ENCODE measurements at regions not wholly inside any gene's neighbourhood (a gene's known extent, or its start where the extent isn't known, plus 50 kb on each side); places are given as distances from the start of the nearest gene placed in this dataset.

- TF ChIP-seq POLR2A (IDR thresholded peaks at IDR 0.05) (no peak), CTCF (IDR thresholded peaks at IDR 0.05) (no peak)
These were observed 370.9 kb downstream of the NSUN3 start for GRCh38 chr3:94433811-94434210.
